Mesenchymal stem cell (in vitro differentiated cells and primary cell): ENCODE measurements at regions not wholly inside any gene's neighbourhood (a gene's known extent, or its start where the extent isn't known, plus 50 kb on each side); places are given as distances from the start of the nearest gene placed in this dataset.
"Not testable (repeated sequence)": the region's sequence is repeated elsewhere in the genome, so short reads cannot be mapped to it uniquely, and the experiment has no call there.

Experiments
- DNase-seq: peaks from one replicate; pipeline ENCODE4 v3.0.0-alpha.2; 2013
- H2AFZ ChIP-seq: one replicate; pipeline ENCODE4 v1.6.1; 2013; ENCODE audit warnings: low read depth, mild to moderate bottlenecking, control low read depth, inconsistent platforms, low read length, moderate library complexity
- H2AK5ac ChIP-seq: 2 replicates; pipeline ENCODE4 v1.6.1; 2013; ENCODE audit warnings: low read length, moderate library complexity, mild to moderate bottlenecking, inconsistent platforms; ENCODE audit not compliant: severe bottlenecking
- H2BK120ac ChIP-seq: one replicate; pipeline ENCODE4 v1.6.1; 2013; ENCODE audit warnings: low read depth, mild to moderate bottlenecking, inconsistent platforms, low read length, moderate library complexity
- H2BK12ac ChIP-seq, 2 experiments: one replicate each; pipeline ENCODE4 v1.6.1; 2013; ENCODE audit warnings: inconsistent platforms in 2 of 2, low read length in 2 of 2, mild to moderate bottlenecking in 2 of 2, moderate library complexity in 2 of 2, control low read depth in 1 of 2
- H2BK15ac ChIP-seq: one replicate; pipeline ENCODE4 v1.6.1; 2013; ENCODE audit warnings: mild to moderate bottlenecking, low read depth, inconsistent platforms; ENCODE audit not compliant: poor library complexity, severe bottlenecking
- H2BK5ac ChIP-seq: 2 replicates; pipeline ENCODE4 v1.6.1; 2013; ENCODE audit warnings: low read depth, mild to moderate bottlenecking, low read length, control low read depth, inconsistent platforms; ENCODE audit not compliant: poor library complexity, severe bottlenecking
- H3K14ac ChIP-seq, 2 experiments: one replicate each; pipeline ENCODE4 v1.6.1; 2013; ENCODE audit warnings: inconsistent platforms in 2 of 2, low read length in 2 of 2, control low read depth in 1 of 2, mild to moderate bottlenecking in 1 of 2, moderate library complexity in 1 of 2
- H3K18ac ChIP-seq, 2 experiments: one replicate each; pipeline ENCODE4 v1.6.1; 2013; ENCODE audit warnings: inconsistent platforms in 2 of 2, low read length in 2 of 2, control low read depth in 1 of 2, low read depth in 1 of 2, mild to moderate bottlenecking in 1 of 2
- H3K23ac ChIP-seq, 2 experiments: one replicate each; pipeline ENCODE4 v1.6.1; 2013; ENCODE audit warnings: inconsistent platforms in 2 of 2, low read length in 2 of 2, mild to moderate bottlenecking in 2 of 2, moderate library complexity in 2 of 2, control low read depth in 1 of 2
- H3K27ac ChIP-seq: 2 replicates; pipeline ENCODE4 v1.5.1; 2013; ENCODE audit warnings: mild to moderate bottlenecking, moderate library complexity, low read length, control low read depth, inconsistent platforms; ENCODE audit not compliant: poor library complexity, severe bottlenecking
- H3K27me3 ChIP-seq, 2 experiments: 2 replicates each; pipeline versions ENCODE4 v1.6.1 to v1.7.0; 2013; ENCODE audit warnings: low read length in 2 of 2, mild to moderate bottlenecking in 2 of 2, moderate library complexity in 2 of 2, control low read depth in 1 of 2, inconsistent platforms in 1 of 2; ENCODE audit not compliant: control insufficient read depth in 1 of 2, insufficient read depth in 1 of 2
- H3K36me3 ChIP-seq, 2 experiments: 2 replicates each; pipeline versions ENCODE4 v1.6.1 to v1.7.0; 2013; ENCODE audit warnings: low read length in 2 of 2, control low read depth in 1 of 2, inconsistent platforms in 1 of 2, low read depth in 1 of 2, mild to moderate bottlenecking in 1 of 2; ENCODE audit not compliant: insufficient read depth in 2 of 2, control insufficient read depth in 1 of 2
- H3K4ac ChIP-seq, 2 experiments: one replicate each; pipeline ENCODE4 v1.6.1; 2013; ENCODE audit warnings: inconsistent platforms in 2 of 2, low read length in 2 of 2, mild to moderate bottlenecking in 2 of 2, moderate library complexity in 2 of 2, control low read depth in 1 of 2, low read depth in 1 of 2
- H3K4me1 ChIP-seq: 2 replicates; pipeline ENCODE4 v1.6.1; 2013; ENCODE audit warnings: low read depth, low read length, control low read depth; ENCODE audit not compliant: control insufficient read depth, insufficient read depth
- H3K4me2 ChIP-seq: 2 replicates; pipeline ENCODE4 v1.6.1; 2013; ENCODE audit warnings: low read length, mild to moderate bottlenecking, inconsistent platforms; ENCODE audit not compliant: poor library complexity, severe bottlenecking
- H3K4me3 ChIP-seq, 2 experiments: 2 replicates each; pipeline versions ENCODE4 v1.5.1 to v1.7.0; 2013; ENCODE audit warnings: low read length in 2 of 2, mild to moderate bottlenecking in 2 of 2, control low read depth in 1 of 2, low read depth in 1 of 2; ENCODE audit not compliant: insufficient read depth in 1 of 2
- H3K79me1 ChIP-seq: replicated peaks from 2 replicates; pipeline ENCODE4 v1.6.1; 2013; ENCODE audit warnings: mild to moderate bottlenecking, control low read depth, low read length, inconsistent platforms; ENCODE audit not compliant: poor library complexity, severe bottlenecking
- H3K9ac ChIP-seq: 2 replicates; pipeline ENCODE4 v1.7.0; 2013; ENCODE audit warnings: mild to moderate bottlenecking, low read length, moderate library complexity
- H3K9me3 ChIP-seq: 2 replicates; pipeline ENCODE4 v1.7.0; 2013; ENCODE audit warnings: mild to moderate bottlenecking, low read length; ENCODE audit not compliant: control insufficient read depth
- H4K8ac ChIP-seq: one replicate; pipeline ENCODE4 v1.6.1; 2013; ENCODE audit warnings: inconsistent platforms, mild to moderate bottlenecking, low read length, moderate library complexity
- H4K91ac ChIP-seq: one replicate; pipeline ENCODE4 v1.6.1; 2013; ENCODE audit warnings: mild to moderate bottlenecking, low read length, inconsistent platforms
- WGBS: methylation state at CpG from one replicate; pipeline ENCODE4 v1.1.7; 2013; ENCODE audit warnings: mixed read lengths; 5-methylcytosine and 5-hydroxymethylcytosine counted together

DNA sequence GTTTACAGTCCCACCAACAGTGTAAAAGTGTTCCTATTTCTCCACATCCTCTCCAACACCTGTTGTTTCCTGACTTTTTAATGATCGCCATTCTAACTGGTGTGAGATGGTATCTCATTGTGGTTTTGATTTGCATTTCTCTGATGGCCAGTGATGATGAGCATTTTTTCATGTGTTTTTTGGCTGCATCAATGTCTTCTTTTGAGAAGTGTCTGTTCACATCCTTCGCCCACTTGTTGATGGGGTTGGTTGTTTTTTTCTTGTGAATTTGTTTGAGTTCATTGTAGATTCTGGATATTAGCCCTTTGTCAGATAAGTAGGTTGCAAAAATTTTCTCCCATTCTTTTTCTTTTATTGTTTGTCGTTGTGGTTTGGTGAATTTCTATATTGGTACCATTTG is 242.5 kb downstream of the LRIG3 start:
- not testable (repeated sequence) for DNase-seq, H3K4ac ChIP-seq, H2BK120ac ChIP-seq, H2AK5ac ChIP-seq, H3K23ac ChIP-seq, H2AFZ ChIP-seq, H3K9ac ChIP-seq, H3K27ac ChIP-seq, H3K4me1 ChIP-seq, H3K36me3 ChIP-seq, H3K18ac ChIP-seq, H3K27me3 ChIP-seq, H2BK5ac ChIP-seq, H4K91ac ChIP-seq, H3K4me3 ChIP-seq, H4K8ac ChIP-seq, H2BK12ac ChIP-seq, H3K79me1 ChIP-seq, H3K4me2 ChIP-seq, H2BK15ac ChIP-seq, H3K14ac ChIP-seq
- WGBS = 100% methylated on average over 3 of the region's 3 CpGs
- peaks cover 43% of the 10 kb centered on the region for H3K9me3 ChIP-seq

DNA sequence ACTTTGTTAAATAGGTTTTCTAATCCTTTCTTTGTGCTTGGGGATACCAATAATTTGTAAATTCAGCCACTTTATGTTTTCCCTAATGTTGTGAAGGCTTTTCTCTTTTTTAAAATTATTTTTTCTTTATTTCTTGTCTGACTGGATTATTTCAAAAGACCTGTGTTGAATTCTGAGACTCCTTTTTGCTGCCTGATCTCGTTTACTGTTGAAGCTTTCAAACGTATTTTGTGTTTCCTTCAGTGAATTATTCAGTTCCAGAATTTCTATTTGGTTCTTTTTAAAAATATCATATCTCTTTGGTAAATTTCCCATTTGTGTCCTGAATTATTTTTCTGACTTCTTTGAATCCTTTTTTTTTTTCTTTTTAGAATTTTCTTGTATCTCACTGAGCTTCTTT is 241.6 kb downstream of the LRIG3 start:
- Histone ChIP-seq H3K79me1 (no peaks in the 10 kb centered on the region), H3K4me1 (no peaks in the 10 kb centered on the region), H2AK5ac (no peak overlapping the region), H3K18ac (no peak overlapping the region), H3K36me3 (no peaks in the 10 kb centered on the region), H3K9me3 (peaks cover 43% of the 10 kb centered on the region), H2AFZ (no peak overlapping the region), H3K4me2 (no peak overlapping the region), H3K4me3 (no peak overlapping the region), H3K4ac (no peak overlapping the region), H3K27me3 (no peaks in the 10 kb centered on the region), H3K23ac (no peak overlapping the region), H2BK15ac (no peak overlapping the region), H3K14ac (no peak overlapping the region), H2BK5ac (no peak overlapping the region), H2BK12ac (no peak overlapping the region), H3K9ac (no peak overlapping the region), H2BK120ac (no peak overlapping the region), H3K27ac (no peak overlapping the region), H4K91ac (no peak overlapping the region), H4K8ac (no peak overlapping the region)
- WGBS = no CpG with 5 or more reads among the region's 2 CpGs
- no peak for DNase-seq

DNA sequence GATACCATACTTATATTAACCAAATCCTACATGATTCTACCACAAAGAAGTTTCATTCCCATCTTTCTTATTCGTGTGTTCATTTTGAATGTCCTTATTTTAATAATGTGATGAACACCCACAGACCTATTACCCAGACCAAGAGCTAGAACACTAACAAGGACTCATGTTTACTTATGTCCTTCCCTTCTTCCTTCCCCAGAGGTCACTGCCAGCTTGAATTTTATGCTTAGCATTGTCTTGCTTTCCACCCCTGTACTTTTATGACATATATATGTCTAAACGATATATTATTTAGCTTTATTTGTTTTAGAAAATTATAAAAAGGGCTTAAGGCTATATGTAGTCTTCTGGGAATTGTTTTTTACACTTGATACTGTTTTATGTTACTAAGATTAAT is 238.6 kb downstream of the LRIG3 start:
- no peak for DNase-seq
- 90% methylated on average over 1 of the region's 2 CpGs for WGBS

DNA sequence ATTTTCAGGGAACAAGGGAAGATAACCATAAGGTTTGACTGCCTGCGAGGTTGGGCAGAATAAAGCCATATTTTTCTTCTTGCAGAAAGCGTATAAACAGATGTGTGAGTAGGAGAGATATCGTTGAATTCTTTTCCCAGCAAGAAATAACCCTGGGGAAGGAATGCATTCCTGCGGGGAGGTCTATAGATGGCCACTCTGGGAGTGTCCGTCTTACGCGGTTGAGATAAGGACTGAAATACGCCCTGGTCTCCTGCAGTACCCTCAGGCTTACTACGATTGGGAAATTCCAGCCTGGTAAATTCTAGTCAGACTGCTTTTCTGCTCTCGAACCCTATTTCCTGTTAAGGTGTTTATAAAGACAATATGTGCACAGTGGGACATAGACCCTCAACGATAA is 225.0 kb downstream of the LRIG3 start:
- no peaks in the 10 kb centered on the region for H3K36me3 ChIP-seq
- H2BK5ac ChIP-seq = no peak overlapping the region
- H3K9me3 ChIP-seq = peaks cover 28% of the 10 kb centered on the region
- no peak overlapping the region for H2BK120ac ChIP-seq
- no peak overlapping the region for H3K18ac ChIP-seq
- H3K4ac ChIP-seq = no peak overlapping the region
- no peak overlapping the region for H3K9ac ChIP-seq
- H4K91ac ChIP-seq = no peak overlapping the region
- 93% methylated on average over 11 of the region's 11 CpGs for WGBS
- no peak overlapping the region for H3K4me3 ChIP-seq
- no peak overlapping the region for H3K23ac ChIP-seq
- H2BK15ac ChIP-seq = no peak overlapping the region
- no peaks in the 10 kb centered on the region for H3K79me1 ChIP-seq
- no peak for DNase-seq
- H3K4me2 ChIP-seq = no peak overlapping the region
- H4K8ac ChIP-seq = no peak overlapping the region
- no peak overlapping the region for H2BK12ac ChIP-seq
- H2AFZ ChIP-seq = no peak overlapping the region
- H3K27ac ChIP-seq = no peak overlapping the region
- H3K27me3 ChIP-seq = no peaks in the 10 kb centered on the region
- no peak overlapping the region for H2AK5ac ChIP-seq
- H3K14ac ChIP-seq = no peak overlapping the region
- H3K4me1 ChIP-seq = no peaks in the 10 kb centered on the region

More for the DNA sequence above, 238.6 kb downstream of the LRIG3 start:
- H3K4me2 ChIP-seq = no peak overlapping the region
- no peak overlapping the region for H2BK15ac ChIP-seq
- H3K23ac ChIP-seq = no peak overlapping the region
- H3K79me1 ChIP-seq = no peaks in the 10 kb centered on the region
- no peak overlapping the region for H3K4me3 ChIP-seq
- no peaks in the 10 kb centered on the region for H3K36me3 ChIP-seq
- no peaks in the 10 kb centered on the region for H3K4me1 ChIP-seq
- H2BK5ac ChIP-seq = no peak overlapping the region
- no peak overlapping the region for H3K18ac ChIP-seq
- H2AFZ ChIP-seq = no peak overlapping the region
- H3K4ac ChIP-seq = no peak overlapping the region
- no peak overlapping the region for H4K8ac ChIP-seq
- no peak overlapping the region for H3K9ac ChIP-seq
- H2BK12ac ChIP-seq = no peak overlapping the region
- H4K91ac ChIP-seq = no peak overlapping the region
- no peak overlapping the region for H3K27ac ChIP-seq
- no peak overlapping the region for H2BK120ac ChIP-seq
- no peak overlapping the region for H2AK5ac ChIP-seq
- H3K14ac ChIP-seq = no peak overlapping the region
- peaks cover 36% of the 10 kb centered on the region for H3K9me3 ChIP-seq
- no peaks in the 10 kb centered on the region for H3K27me3 ChIP-seq
